Activated CD8-positive, alpha-beta memory T cell treated with anti-CD3 and anti-CD28 coated beads for 24 hours (primary cell): ENCODE measurements at regions not wholly inside any gene's neighbourhood (a gene's known extent, or its start where the extent isn't known, plus 50 kb on each side); places are given as distances from the start of the nearest gene placed in this dataset.
"Not testable (repeated sequence)": the region's sequence is repeated elsewhere in the genome, so short reads cannot be mapped to it uniquely, and the experiment has no call there.

Experiments
- DNase-seq: peaks from one replicate; pipeline ENCODE4 v3.0.0-alpha.2; 2020

- no peak for DNase-seq
Observed at GRCh38 chr13:78540058-78540457, 63.3 kb downstream of the POU4F1 start.

- not testable (repeated sequence) for DNase-seq
Observed at GRCh38 chr13:78526044-78526443, 77.3 kb downstream of the POU4F1 start.

GRCh38 chr13:78524936-78525335 lies 78.4 kb downstream of the POU4F1 start:
- no peak for DNase-seq

GRCh38 chr13:78521091-78521490 lies 82.3 kb downstream of the POU4F1 start:
- no peak for DNase-seq

- no peak for DNase-seq
Observed at GRCh38 chr13:78520425-78520824, 82.9 kb downstream of the POU4F1 start.

- not testable (repeated sequence) for DNase-seq
Observed at GRCh38 chr13:78518482-78518881, 84.9 kb downstream of the POU4F1 start.

- no peak for DNase-seq
Observed at GRCh38 chr13:78499802-78500201, 103.5 kb downstream of the POU4F1 start.

GRCh38 chr13:78497702-78498355 lies 105.5 kb downstream of the POU4F1 start:
- no peak for DNase-seq

- DNase-seq, result no peak
Observed at GRCh38 chr13:78491978-78492377, 111.4 kb downstream of the POU4F1 start.

- not testable (repeated sequence) for DNase-seq
Observed at GRCh38 chr13:78490225-78490624, 113.1 kb downstream of the POU4F1 start.

GRCh38 chr13:78487707-78488106 lies 115.6 kb downstream of the POU4F1 start:
- DNase-seq, result no peak

- no peak for DNase-seq
Observed at GRCh38 chr13:78485803-78486202, 117.5 kb downstream of the POU4F1 start.

- DNase-seq, result no peak
Observed at GRCh38 chr13:78478183-78478582, 125.2 kb downstream of the POU4F1 start.

GRCh38 chr13:78476910-78477309 lies 126.4 kb downstream of the POU4F1 start:
- DNase-seq, result no peak

- DNase-seq, result no peak
Observed at GRCh38 chr13:78468621-78469020, 134.7 kb downstream of the POU4F1 start.

- no peak for DNase-seq
Observed at GRCh38 chr13:78465250-78465649, 138.1 kb downstream of the POU4F1 start.

- no peak for DNase-seq
Observed at GRCh38 chr13:78460176-78460575, 143.2 kb downstream of the POU4F1 start.

- no peak for DNase-seq
Observed at GRCh38 chr13:78443839-78444238, 159.5 kb downstream of the POU4F1 start.

- DNase-seq, result no peak
Observed at GRCh38 chr13:78437781-78438180, 165.6 kb downstream of the POU4F1 start.

GRCh38 chr13:78436311-78436710 lies 167.0 kb downstream of the POU4F1 start:
- no peak for DNase-seq

- no peak for DNase-seq
Observed at GRCh38 chr13:78431328-78431727, 172.0 kb downstream of the POU4F1 start.

GRCh38 chr13:78430811-78431210 lies 172.5 kb downstream of the POU4F1 start:
- DNase-seq, result no peak

- no peak for DNase-seq
Observed at GRCh38 chr13:78430166-78430791, 173.1 kb downstream of the POU4F1 start.

GRCh38 chr13:78428646-78429045 lies 174.7 kb downstream of the POU4F1 start:
- DNase-seq, result no peak

- DNase-seq, result no peak
Observed at GRCh38 chr13:78426183-78426582, 177.2 kb downstream of the POU4F1 start.
